ENCODE measurements at regions not wholly inside any gene's neighbourhood (a gene's known extent, or its start where the extent isn't known, plus 50 kb on each side); places are given as distances from the start of the nearest gene placed in this dataset.

DNA sequence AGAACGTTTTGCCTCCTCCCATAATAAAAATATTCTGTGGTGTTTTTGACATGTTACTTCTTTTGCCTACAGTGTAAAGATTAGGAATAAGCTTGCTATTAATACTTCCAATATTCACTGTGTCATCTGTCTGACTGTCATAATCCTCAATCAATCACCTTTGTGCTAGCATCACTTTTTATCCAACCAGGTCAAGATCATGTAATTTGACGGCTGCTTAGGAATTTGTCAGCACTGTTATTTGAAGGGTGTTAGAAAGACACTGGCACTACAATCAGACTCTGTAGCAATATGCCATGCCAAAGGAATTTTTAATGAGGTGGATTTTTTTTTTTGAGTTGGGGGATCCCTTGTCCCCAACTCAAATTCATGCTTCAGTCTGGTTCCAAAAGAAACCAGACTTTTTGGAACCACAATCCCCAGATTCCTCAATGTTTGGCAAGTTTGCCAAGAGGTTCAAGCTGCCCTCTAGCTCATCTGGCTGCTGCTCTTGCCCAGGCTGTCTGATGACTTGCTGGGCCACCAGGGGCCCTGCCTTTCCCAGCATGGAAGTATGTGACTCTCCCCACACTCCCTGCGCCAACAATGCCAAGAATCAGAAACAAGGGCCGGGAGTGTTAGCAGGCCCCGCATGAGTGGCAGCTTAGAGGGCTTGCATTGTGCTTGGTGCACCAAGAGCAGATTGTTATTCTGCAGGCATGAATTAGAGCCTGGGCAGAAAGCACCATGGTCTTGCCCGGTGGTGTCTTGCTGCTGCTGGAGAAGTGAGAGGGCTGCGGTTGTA lies 58.6 kb upstream of the TSC22D2 start:
- no peaks in the 10 kb centered on the region for H3K36me3 ChIP-seq (ENCODE audit: control insufficient read depth, insufficient read depth, low read length)
- no peak overlapping the region for H3K56ac ChIP-seq (ENCODE audit: low read length)
- H3K4ac ChIP-seq (ENCODE audit: low read depth, low read length), result no peak overlapping the region
- H3K27me3 ChIP-seq (ENCODE audit: insufficient read depth, low read length, poor library complexity), result no peaks in the 10 kb centered on the region
- DNase-seq, result peak; percentile 31
- no peak overlapping the region for H3K23ac ChIP-seq (ENCODE audit: low read length)
- no peak overlapping the region for H2BK5ac ChIP-seq (ENCODE audit: low read length)
- H4K5ac ChIP-seq (ENCODE audit: low read length), result no peak overlapping the region
- no peaks in the 10 kb centered on the region for H3K79me1 ChIP-seq (ENCODE audit: low read length)
- H4K8ac ChIP-seq (ENCODE audit: low read depth, low read length), result no peak overlapping the region
- H3K9ac ChIP-seq (ENCODE audit: low read length), result no peak overlapping the region
- H3K27ac ChIP-seq (ENCODE audit: low read depth, low read length), result no peak overlapping the region
- H2AK5ac ChIP-seq (ENCODE audit: low read length), result no peak overlapping the region
- no peak overlapping the region for H2BK120ac ChIP-seq (ENCODE audit: low read depth, low read length)
- H3K4me2 ChIP-seq (ENCODE audit: low read length), result no peak overlapping the region
- no peak overlapping the region for H2BK15ac ChIP-seq (replicated peaks; ENCODE audit: low read depth)
- no peak overlapping the region for H3K4me3 ChIP-seq (ENCODE audit: low read length)
- H3K4me1 ChIP-seq (ENCODE audit: control insufficient read depth, low read depth, low read length), result peaks cover 2% of the 10 kb centered on the region
- H3K18ac ChIP-seq (ENCODE audit: low read length), result no peak overlapping the region
- H3K79me2 ChIP-seq (ENCODE audit: control insufficient read depth, insufficient read depth, low read length), result no peaks in the 10 kb centered on the region
- no CpG with 5 or more reads among the region's 7 CpGs for WGBS (ENCODE audit: extremely low coverage, insufficient coverage, low lambda C conversion rate)

DNA sequence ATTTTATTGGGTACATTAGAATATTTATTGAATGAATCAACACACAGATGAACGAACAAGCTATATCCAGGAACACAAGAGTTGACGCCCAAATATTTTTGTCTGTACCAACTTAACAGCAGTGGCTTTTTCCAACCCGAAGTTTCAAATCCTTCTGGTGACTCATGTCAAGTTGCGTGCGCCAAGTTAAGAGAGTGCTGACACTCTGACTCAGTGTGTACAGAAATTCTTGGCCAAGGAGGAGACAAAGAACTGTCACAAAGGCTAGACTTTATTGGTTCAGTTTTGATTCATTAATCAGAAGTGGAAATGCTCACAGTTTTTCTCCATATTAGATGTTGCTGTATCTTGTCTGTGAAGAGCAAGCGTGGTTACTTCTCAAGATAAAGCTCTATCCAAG lies 59.6 kb upstream of the TSC22D2 start:
- Histone ChIP-seq H3K23ac (ENCODE audit: low read length) (no peak overlapping the region), H3K4me3 (ENCODE audit: low read length) (no peak overlapping the region), H3K27me3 (ENCODE audit: insufficient read depth, low read length, poor library complexity) (no peaks in the 10 kb centered on the region), H2BK5ac (ENCODE audit: low read length) (no peak overlapping the region), H2AK5ac (ENCODE audit: low read length) (no peak overlapping the region), H3K79me1 (ENCODE audit: low read length) (no peaks in the 10 kb centered on the region), H3K9ac (ENCODE audit: low read length) (no peak overlapping the region), H3K4me1 (ENCODE audit: control insufficient read depth, low read depth, low read length) (peaks cover 8% of the 10 kb centered on the region), H3K79me2 (ENCODE audit: control insufficient read depth, insufficient read depth, low read length) (no peaks in the 10 kb centered on the region), H3K4ac (ENCODE audit: low read depth, low read length) (no peak overlapping the region), H3K27ac (ENCODE audit: low read depth, low read length) (no peak overlapping the region), H3K18ac (ENCODE audit: low read length) (no peak overlapping the region), H2BK120ac (ENCODE audit: low read depth, low read length) (no peak overlapping the region), H4K8ac (ENCODE audit: low read depth, low read length) (no peak overlapping the region), H3K56ac (ENCODE audit: low read length) (no peak overlapping the region), H4K5ac (ENCODE audit: low read length) (no peak overlapping the region), H3K4me2 (ENCODE audit: low read length) (no peak overlapping the region), H3K36me3 (ENCODE audit: control insufficient read depth, insufficient read depth, low read length) (no peaks in the 10 kb centered on the region), H2BK15ac (replicated peaks; ENCODE audit: low read depth) (no peak overlapping the region)
- no peak for DNase-seq
- no CpG with 5 or more reads among the region's 6 CpGs for WGBS (ENCODE audit: extremely low coverage, insufficient coverage, low lambda C conversion rate)

DNA sequence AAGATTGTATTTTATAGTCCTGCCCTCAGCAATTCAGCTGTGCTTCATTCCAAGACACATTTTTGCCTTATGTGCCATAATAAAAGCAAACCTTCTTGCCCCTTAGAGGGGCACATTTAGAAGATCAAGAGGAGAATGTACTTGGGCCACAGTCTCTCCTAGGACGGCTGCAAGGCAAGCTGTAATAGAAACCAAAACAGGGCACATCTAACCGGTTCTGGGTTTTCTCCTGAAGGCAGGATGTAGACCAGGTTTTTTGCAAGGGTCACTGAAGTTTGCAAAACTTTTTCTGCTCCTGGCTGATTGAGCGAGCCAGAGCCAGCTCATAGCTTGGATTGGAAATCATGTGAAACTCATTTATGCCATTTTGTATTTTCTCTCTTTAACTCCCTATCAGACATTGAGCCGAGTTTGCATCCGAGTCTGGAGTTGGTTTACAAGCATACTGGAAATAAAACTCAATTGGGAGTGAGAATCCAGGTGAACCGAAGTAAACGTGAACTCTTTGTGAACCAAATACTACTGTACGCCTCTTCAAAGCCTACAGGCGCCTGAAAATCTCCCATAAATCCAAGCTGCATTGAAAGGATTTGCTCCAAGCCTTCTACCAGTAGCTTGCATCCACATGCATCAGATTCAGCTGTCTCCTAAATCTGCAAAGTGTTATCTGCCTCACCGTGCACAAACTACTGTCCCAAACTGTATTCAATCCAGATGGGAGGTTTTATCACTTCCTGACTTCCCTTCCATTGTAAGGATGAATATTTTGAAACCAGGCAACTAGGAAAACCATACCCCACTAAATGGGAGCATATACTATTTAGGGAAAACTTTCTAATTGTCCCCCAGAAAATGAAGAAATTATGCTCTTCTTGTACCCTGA lies 60.9 kb upstream of the TSC22D2 start:
- Histone ChIP-seq H3K79me2 (ENCODE audit: control insufficient read depth, insufficient read depth, low read length) (no peaks in the 10 kb centered on the region), H3K23ac (ENCODE audit: low read length) (no peak overlapping the region), H3K18ac (ENCODE audit: low read length) (peak overlapping the region; percentile 55), H2BK5ac (ENCODE audit: low read length) (no peak overlapping the region), H3K56ac (ENCODE audit: low read length) (no peak overlapping the region), H3K4me1 (ENCODE audit: control insufficient read depth, low read depth, low read length) (peaks cover 8% of the 10 kb centered on the region), H4K8ac (ENCODE audit: low read depth, low read length) (no peak overlapping the region), H2BK15ac (replicated peaks; ENCODE audit: low read depth) (no peak overlapping the region), H3K4me2 (ENCODE audit: low read length) (no peak overlapping the region), H2BK120ac (ENCODE audit: low read depth, low read length) (no peak overlapping the region), H3K4me3 (ENCODE audit: low read length) (no peak overlapping the region), H3K27me3 (ENCODE audit: insufficient read depth, low read length, poor library complexity) (no peaks in the 10 kb centered on the region), H3K4ac (ENCODE audit: low read depth, low read length) (peak overlapping the region; percentile 55), H3K79me1 (ENCODE audit: low read length) (no peaks in the 10 kb centered on the region), H4K5ac (ENCODE audit: low read length) (no peak overlapping the region), H3K9ac (ENCODE audit: low read length) (no peak overlapping the region), H3K36me3 (ENCODE audit: control insufficient read depth, insufficient read depth, low read length) (no peaks in the 10 kb centered on the region), H3K27ac (ENCODE audit: low read depth, low read length) (no peak overlapping the region), H2AK5ac (ENCODE audit: low read length) (no peak overlapping the region)
- WGBS (ENCODE audit: extremely low coverage, insufficient coverage, low lambda C conversion rate), result no CpG with 5 or more reads among the region's 10 CpGs
- DNase-seq, result no peak

DNA sequence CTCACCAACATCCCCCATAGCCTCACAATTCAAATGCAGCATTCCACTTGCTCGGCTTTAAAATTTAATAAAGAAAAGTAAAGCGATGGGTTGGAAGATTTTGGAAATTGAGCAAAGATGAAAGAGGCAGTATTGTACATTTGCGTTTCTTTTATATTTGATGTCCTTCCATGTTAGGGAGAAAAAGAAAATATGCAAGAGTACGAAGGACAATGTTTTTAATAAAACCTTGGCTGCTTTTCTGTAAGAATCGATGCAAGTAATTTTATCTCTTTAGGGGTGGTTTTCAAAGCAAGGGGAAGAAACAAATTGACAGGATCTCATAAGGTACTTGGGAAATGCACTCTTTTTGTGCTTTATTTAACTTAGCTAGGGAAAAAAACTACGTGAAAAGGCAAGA lies 61.8 kb upstream of the TSC22D2 start:
- Histone ChIP-seq H2AK5ac (ENCODE audit: low read length) (no peak overlapping the region), H3K79me2 (ENCODE audit: control insufficient read depth, insufficient read depth, low read length) (no peaks in the 10 kb centered on the region), H4K5ac (ENCODE audit: low read length) (no peak overlapping the region), H3K18ac (ENCODE audit: low read length) (no peak overlapping the region), H3K4me3 (ENCODE audit: low read length) (no peak overlapping the region), H3K27ac (ENCODE audit: low read depth, low read length) (no peak overlapping the region), H2BK120ac (ENCODE audit: low read depth, low read length) (no peak overlapping the region), H3K4me1 (ENCODE audit: control insufficient read depth, low read depth, low read length) (peaks cover 8% of the 10 kb centered on the region), H2BK15ac (replicated peaks; ENCODE audit: low read depth) (no peak overlapping the region), H3K27me3 (ENCODE audit: insufficient read depth, low read length, poor library complexity) (no peaks in the 10 kb centered on the region), H3K4ac (ENCODE audit: low read depth, low read length) (no peak overlapping the region), H3K36me3 (ENCODE audit: control insufficient read depth, insufficient read depth, low read length) (no peaks in the 10 kb centered on the region), H3K9ac (ENCODE audit: low read length) (no peak overlapping the region), H3K23ac (ENCODE audit: low read length) (no peak overlapping the region), H3K56ac (ENCODE audit: low read length) (no peak overlapping the region), H3K4me2 (ENCODE audit: low read length) (no peak overlapping the region), H3K79me1 (ENCODE audit: low read length) (no peaks in the 10 kb centered on the region), H2BK5ac (ENCODE audit: low read length) (no peak overlapping the region), H4K8ac (ENCODE audit: low read depth, low read length) (no peak overlapping the region)
- DNase-seq, result no peak
- 100% methylated on average over 2 of the region's 6 CpGs for WGBS (ENCODE audit: extremely low coverage, insufficient coverage, low lambda C conversion rate)

DNA sequence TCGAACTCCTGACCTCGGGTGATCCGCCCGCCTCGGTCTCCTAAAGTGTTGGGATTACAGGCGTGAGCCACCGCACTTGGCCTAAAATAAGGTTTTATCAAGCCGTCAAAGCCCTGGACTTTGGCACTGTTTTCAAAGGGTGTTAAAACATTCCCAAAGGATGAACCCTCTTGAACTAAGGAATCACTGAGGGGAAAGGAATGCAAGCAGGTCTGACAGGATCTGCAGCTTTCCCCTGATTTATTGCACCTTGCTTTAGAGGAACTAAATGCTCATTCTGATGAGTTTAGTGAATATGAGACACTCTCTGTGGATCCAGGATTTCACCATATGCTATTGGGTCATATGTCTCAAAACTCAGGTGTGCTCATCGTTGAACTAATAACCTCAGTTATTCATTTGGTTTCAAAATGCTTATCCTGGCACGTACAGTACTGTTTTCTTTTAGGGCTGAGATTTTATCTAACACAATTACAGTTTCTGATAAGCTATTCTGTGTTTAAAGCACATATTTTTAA lies 63.0 kb upstream of the TSC22D2 start:
- DNase-seq, result peak; percentile 95
- no peak overlapping the region for H4K5ac ChIP-seq (ENCODE audit: low read length)
- peaks cover 8% of the 10 kb centered on the region for H3K4me1 ChIP-seq (ENCODE audit: control insufficient read depth, low read depth, low read length)
- no peak overlapping the region for H2BK5ac ChIP-seq (ENCODE audit: low read length)
- H3K9ac ChIP-seq (ENCODE audit: low read length), result no peak overlapping the region
- no peak overlapping the region for H2BK15ac ChIP-seq (replicated peaks; ENCODE audit: low read depth)
- no peak overlapping the region for H3K4me2 ChIP-seq (ENCODE audit: low read length)
- H3K27ac ChIP-seq (ENCODE audit: low read depth, low read length), result no peak overlapping the region
- no peak overlapping the region for H3K4ac ChIP-seq (ENCODE audit: low read depth, low read length)
- no peak overlapping the region for H2BK120ac ChIP-seq (ENCODE audit: low read depth, low read length)
- no peaks in the 10 kb centered on the region for H3K79me1 ChIP-seq (ENCODE audit: low read length)
- no CpG with 5 or more reads among the region's 10 CpGs for WGBS (ENCODE audit: extremely low coverage, insufficient coverage, low lambda C conversion rate)
- H3K56ac ChIP-seq (ENCODE audit: low read length), result no peak overlapping the region
- H3K18ac ChIP-seq (ENCODE audit: low read length), result no peak overlapping the region
- no peak overlapping the region for H4K8ac ChIP-seq (ENCODE audit: low read depth, low read length)
- no peak overlapping the region for H3K23ac ChIP-seq (ENCODE audit: low read length)
- no peaks in the 10 kb centered on the region for H3K27me3 ChIP-seq (ENCODE audit: insufficient read depth, low read length, poor library complexity)
- H2AK5ac ChIP-seq (ENCODE audit: low read length), result no peak overlapping the region
- H3K79me2 ChIP-seq (ENCODE audit: control insufficient read depth, insufficient read depth, low read length), result no peaks in the 10 kb centered on the region
- H3K36me3 ChIP-seq (ENCODE audit: control insufficient read depth, insufficient read depth, low read length), result no peaks in the 10 kb centered on the region
- no peak overlapping the region for H3K4me3 ChIP-seq (ENCODE audit: low read length)

All from mesendoderm (in vitro differentiated cells).